ENCODE measurements at regions not wholly inside any gene's neighbourhood (a gene's known extent, or its start where the extent isn't known, plus 50 kb on each side); places are given as distances from the start of the nearest gene placed in this dataset.

GRCh38 chr11:16606784-16607674 is 131.4 kb upstream of the C11orf58 start:
- H3K4me3 ChIP-seq (ENCODE audit: low read length), result peak overlapping the region; percentile 72; the same call in 1 of the 2 replicates
- H3K27me3 ChIP-seq (ENCODE audit: low read depth, low read length), result no peaks in the 10 kb centered on the region
- no peaks in the 10 kb centered on the region for H4K20me1 ChIP-seq (ENCODE audit: insufficient read depth, low read length)

GRCh38 chr11:16605894-16606783 is 132.3 kb upstream of the C11orf58 start:
- Histone ChIP-seq H3K27ac (ENCODE audit: low read length) (no peak overlapping the region), H2AFZ (ENCODE audit: low read depth, low read length) (no peak overlapping the region), H3K79me2 (ENCODE audit: low read length) (no peaks in the 10 kb centered on the region), H3K4me1 (ENCODE audit: low read length) (peaks cover 4% of the 10 kb centered on the region), H3K4me2 (ENCODE audit: low read length) (peak overlapping the region; percentile 70), H3K36me3 (replicated peaks; ENCODE audit: low read depth, low read length) (no peaks in the 10 kb centered on the region), H3K9ac (ENCODE audit: low read length) (0 out of 2 replicates have a peak overlapping the region, but pooled peaks have one; percentile 29), H4K20me1 (ENCODE audit: insufficient read depth, low read length) (no peaks in the 10 kb centered on the region), H3K27me3 (ENCODE audit: low read depth, low read length) (no peaks in the 10 kb centered on the region), H3K4me3 (ENCODE audit: low read length) (peak overlapping the region; percentile 72), H3K9me3 (ENCODE audit: insufficient read depth, low read length) (no peaks in the 10 kb centered on the region)
- TF ChIP-seq CTCF (IDR thresholded peaks at IDR 0.05; ENCODE audit: low read depth, low read length) (peak; percentile 87), EZH2phosphoT487 (IDR thresholded peaks at IDR 0.05; ENCODE audit: low read depth) (no peak)

More at GRCh38 chr11:16606784-16607674, 131.4 kb upstream of the C11orf58 start:
- Histone ChIP-seq H3K36me3 (replicated peaks; ENCODE audit: low read depth, low read length) (no peaks in the 10 kb centered on the region), H2AFZ (ENCODE audit: low read depth, low read length) (no peak overlapping the region), H3K9me3 (ENCODE audit: insufficient read depth, low read length) (no peaks in the 10 kb centered on the region), H3K4me2 (ENCODE audit: low read length) (0 out of 2 replicates have a peak overlapping the region, but pooled peaks have one; percentile 70), H3K27ac (ENCODE audit: low read length) (no peak overlapping the region), H3K79me2 (ENCODE audit: low read length) (no peaks in the 10 kb centered on the region), H3K4me1 (ENCODE audit: low read length) (peaks cover 4% of the 10 kb centered on the region), H3K9ac (ENCODE audit: low read length) (no peak overlapping the region)
- no peak for TF ChIP-seq EZH2phosphoT487 (IDR thresholded peaks at IDR 0.05; ENCODE audit: low read depth)
- no peak for TF ChIP-seq CTCF (IDR thresholded peaks at IDR 0.05; ENCODE audit: low read depth, low read length)

- no peaks in the 10 kb centered on the region for H3K9me3 ChIP-seq (ENCODE audit: insufficient read depth, low read length)
- no peak for TF ChIP-seq CTCF (IDR thresholded peaks at IDR 0.05; ENCODE audit: low read depth, low read length)
- no peak for TF ChIP-seq EZH2phosphoT487 (IDR thresholded peaks at IDR 0.05; ENCODE audit: low read depth)
- peak overlapping the region; percentile 70 for H3K4me2 ChIP-seq (ENCODE audit: low read length)
- H2AFZ ChIP-seq (ENCODE audit: low read depth, low read length), result no peak overlapping the region
- H4K20me1 ChIP-seq (ENCODE audit: insufficient read depth, low read length), result no peaks in the 10 kb centered on the region
- peaks cover 5% of the 10 kb centered on the region for H3K4me1 ChIP-seq (ENCODE audit: low read length)
- H3K27ac ChIP-seq (ENCODE audit: low read length), result no peak overlapping the region
- H3K79me2 ChIP-seq (ENCODE audit: low read length), result no peaks in the 10 kb centered on the region
- H3K9ac ChIP-seq (ENCODE audit: low read length), result no peak overlapping the region
- no peaks in the 10 kb centered on the region for H3K36me3 ChIP-seq (replicated peaks; ENCODE audit: low read depth, low read length)
- peak overlapping the region; percentile 72 for H3K4me3 ChIP-seq (ENCODE audit: low read length)
- no peaks in the 10 kb centered on the region for H3K27me3 ChIP-seq (ENCODE audit: low read depth, low read length)
Measured at GRCh38 chr11:16605389-16605893, 133.0 kb upstream of the C11orf58 start.
